Right renal cortex interstitium (tissue), 3 donors: ENCODE measurements at regions not wholly inside any gene's neighbourhood (a gene's known extent, or its start where the extent isn't known, plus 50 kb on each side); places are given as distances from the start of the nearest gene placed in this dataset.

ENCODE experiments used
- DNase-seq, 3 donors: peaks; one replicate each; pipeline ENCODE4 v3.0.0-alpha.2; 2013; ENCODE audit warnings: low read depth in 3 of 3, low spot score in 2 of 3

DNA sequence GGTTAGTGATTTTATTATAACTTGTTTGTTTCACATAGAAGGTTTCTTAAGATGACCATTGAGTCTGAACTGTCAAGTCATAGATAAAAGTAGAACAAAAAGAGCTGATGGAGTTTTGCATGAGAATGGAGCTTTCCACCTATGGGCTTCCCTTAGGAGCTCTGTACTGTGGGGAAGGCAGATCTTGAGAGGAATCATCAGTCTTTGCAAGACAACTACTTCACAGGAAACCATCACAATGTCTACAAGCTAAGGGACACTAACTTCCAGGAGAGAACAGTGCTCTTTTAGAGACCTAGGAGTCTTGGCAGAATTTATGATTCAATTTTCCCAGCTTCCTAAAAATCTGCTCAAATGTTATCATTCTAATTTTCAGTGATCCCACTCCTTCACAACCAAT lies 78.2 kb downstream of the FBXO5 start:
- DNase-seq, result no peak

DNA sequence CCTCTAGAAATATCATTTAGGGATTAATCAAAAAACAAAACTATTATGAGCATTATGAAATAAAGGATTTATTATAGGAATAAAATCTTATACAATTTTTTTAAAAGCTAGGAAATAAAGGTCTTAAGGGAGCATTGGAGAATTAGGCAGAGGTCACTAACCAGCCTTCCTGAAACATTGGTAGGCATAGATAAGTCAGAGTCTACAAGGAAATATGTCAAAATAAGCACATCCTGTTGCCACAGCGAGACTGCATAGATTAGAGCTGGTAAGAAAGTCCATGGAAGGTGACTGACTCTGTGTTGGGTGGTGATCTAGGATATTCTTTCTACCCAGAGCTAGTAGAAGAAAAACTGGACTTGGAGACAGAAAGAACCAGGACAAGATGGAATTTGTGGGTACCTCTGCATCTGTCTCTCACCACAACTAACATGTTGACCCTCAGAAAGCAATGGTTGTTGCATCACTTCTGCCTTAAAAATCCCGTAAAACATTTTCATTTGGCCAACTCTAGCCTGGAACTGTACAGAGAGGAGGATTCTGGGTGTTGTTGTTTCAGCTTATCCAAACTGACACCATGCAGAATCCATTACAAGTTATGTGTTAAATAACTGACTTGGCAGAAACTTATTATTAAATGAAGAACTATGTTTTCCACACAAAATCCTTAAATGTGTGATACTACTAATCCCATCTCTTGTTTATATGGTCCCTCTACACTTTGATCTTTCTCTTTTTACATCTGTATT lies 77.1 kb downstream of the FBXO5 start:
- no peak for DNase-seq

DNA sequence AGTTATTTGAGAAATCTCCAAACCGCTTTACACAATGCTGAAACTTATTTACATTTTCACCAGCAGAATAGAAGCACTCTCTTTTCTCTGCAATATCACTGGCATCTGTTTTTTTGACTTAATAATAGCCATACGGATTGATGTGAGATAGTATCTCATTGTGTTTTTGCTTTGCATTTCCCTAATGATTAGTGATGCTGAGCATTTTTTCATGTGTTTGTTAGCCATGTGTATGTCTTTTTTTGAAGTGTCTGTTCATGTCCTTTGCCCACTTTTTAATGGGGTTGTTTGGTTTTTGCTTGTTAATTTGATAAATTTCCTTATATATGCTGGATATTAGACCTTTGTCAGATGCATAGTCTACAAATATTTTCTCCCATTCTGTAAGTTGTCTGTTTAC lies 73.6 kb downstream of the FBXO5 start:
- no peak for DNase-seq

DNA sequence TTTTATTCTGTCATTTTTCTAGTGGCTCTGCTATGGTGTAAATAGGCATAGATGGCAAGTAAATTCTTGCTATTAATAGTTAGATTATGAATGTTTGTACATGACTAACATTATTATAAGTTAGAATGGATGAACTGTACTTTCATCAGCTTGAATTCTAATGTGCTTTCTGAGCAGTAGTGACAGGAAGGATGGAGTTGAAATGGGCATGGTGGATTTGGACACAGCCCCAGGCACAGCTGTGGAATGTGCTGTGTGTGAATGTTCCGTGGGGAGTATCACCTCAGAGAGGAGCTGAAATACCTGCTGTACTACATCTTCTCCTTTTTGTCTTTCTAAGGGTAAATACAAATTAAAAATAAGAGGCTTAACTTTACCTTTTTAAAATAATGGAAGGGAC lies 66.8 kb downstream of the FBXO5 start:
- no peak for DNase-seq

DNA sequence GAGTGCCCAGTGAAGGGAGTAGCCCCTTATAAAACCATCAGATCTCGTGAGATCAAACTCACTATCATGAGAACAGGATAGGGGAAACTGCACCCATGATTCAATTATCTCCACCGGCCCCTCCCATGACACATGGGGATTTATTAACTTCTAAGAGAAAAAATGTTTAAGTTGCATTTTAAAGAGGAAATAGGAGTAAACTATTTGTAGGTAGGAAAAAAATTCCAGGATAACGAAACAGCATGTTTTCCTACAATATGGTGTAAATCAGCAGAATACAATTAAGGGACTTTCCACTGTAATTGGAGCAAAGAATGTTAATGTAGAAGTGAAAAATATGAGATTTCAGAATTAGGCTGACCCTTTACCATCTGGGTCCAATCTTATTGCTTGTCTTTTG lies 63.9 kb downstream of the FBXO5 start:
- DNase-seq, result no peak

DNA sequence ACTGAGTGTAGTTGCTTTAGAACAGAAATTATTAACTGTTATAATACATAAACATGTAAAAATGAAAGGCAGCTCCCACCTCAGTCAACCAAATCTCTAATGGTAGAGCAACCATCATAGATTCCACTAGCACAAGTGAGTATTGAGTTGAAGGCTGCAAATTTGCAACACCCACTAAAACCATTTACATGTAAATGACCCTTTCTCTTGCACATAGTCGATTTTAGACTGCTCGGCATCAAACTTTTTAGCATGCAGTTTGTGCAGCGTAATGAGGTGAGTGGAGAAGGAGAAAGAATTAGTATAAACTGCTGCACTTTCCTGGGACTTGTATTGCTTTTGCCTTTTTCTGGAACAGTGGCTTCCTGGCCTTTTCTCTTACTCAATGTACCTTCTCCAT lies 62.8 kb downstream of the FBXO5 start:
- DNase-seq, result no peak
